GM20000 (cell line): ENCODE measurements at regions not wholly inside any gene's neighbourhood (a gene's known extent, or its start where the extent isn't known, plus 50 kb on each side); places are given as distances from the start of the nearest gene placed in this dataset.

Source experiments
- DNase-seq: peaks from one replicate; pipeline ENCODE4 v3.0.0; 2012; ENCODE audit warnings: low spot score
- TF ChIP-seq, protein P1 (sequence below): IDR thresholded peaks from 2 replicates; pipeline ENCODE4 v1.5.1; 2012; ENCODE audit warnings: mild to moderate bottlenecking, control low read depth; ENCODE audit errors: extremely low read depth, missing control alignments

GRCh38 chr10:6737758-6738111 is 157.7 kb upstream of the PRKCQ start:
- DNase-seq = no peak
- TF ChIP-seq, protein P1, sequence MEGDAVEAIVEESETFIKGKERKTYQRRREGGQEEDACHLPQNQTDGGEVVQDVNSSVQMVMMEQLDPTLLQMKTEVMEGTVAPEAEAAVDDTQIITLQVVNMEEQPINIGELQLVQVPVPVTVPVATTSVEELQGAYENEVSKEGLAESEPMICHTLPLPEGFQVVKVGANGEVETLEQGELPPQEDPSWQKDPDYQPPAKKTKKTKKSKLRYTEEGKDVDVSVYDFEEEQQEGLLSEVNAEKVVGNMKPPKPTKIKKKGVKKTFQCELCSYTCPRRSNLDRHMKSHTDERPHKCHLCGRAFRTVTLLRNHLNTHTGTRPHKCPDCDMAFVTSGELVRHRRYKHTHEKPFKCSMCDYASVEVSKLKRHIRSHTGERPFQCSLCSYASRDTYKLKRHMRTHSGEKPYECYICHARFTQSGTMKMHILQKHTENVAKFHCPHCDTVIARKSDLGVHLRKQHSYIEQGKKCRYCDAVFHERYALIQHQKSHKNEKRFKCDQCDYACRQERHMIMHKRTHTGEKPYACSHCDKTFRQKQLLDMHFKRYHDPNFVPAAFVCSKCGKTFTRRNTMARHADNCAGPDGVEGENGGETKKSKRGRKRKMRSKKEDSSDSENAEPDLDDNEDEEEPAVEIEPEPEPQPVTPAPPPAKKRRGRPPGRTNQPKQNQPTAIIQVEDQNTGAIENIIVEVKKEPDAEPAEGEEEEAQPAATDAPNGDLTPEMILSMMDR = no peak

- TF ChIP-seq, protein P1 = no peak
- DNase-seq = no peak
Measured at GRCh38 chr10:6737080-6737641, 157.1 kb upstream of the PRKCQ start.

DNA sequence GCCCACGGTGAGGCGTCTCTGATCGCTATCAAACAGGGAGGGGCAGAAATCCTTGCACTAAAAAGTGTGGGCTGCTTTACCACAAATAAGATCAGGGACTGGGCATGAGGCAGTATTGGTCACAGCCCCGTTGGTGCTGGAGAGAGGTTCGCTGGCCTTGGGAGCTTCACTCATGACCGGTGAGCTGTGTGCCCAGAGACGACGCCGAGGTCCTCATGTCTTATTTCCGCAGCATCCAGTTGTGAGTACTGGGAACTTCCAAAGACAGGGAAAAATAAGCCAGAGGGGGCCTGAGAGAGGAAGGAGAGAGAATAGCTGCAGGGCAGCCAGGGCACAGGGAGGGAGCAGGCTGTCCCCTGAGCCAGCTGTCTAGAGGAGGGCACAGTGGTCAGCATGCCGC is 154.2 kb upstream of the PRKCQ start:
- TF ChIP-seq, protein P1 = no peak
- DNase-seq = no peak

DNA sequence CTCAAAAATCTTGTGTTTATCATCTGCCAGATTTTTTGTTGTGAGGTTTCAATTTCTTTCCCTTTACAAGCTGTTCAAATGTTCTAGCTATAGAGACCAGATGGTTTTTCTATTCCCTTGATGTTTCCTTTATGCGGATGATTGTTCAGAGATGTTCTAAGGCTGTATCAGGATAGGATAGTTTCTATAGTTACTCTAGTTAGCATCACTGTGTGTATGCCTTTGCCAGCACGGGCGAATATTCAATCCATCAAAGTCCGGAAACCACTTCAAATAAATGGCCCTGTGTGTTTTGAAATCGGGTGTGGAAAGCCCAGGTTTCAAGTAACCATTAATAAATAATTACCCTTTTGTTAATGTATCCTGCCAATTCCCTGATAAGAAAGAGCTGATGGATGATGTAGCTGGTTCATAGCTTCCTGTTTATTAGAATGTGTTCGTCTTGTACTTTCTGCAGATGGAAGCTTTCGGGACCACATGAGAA is 149.8 kb upstream of the PRKCQ start:
- TF ChIP-seq, protein P1 = no peak

DNA sequence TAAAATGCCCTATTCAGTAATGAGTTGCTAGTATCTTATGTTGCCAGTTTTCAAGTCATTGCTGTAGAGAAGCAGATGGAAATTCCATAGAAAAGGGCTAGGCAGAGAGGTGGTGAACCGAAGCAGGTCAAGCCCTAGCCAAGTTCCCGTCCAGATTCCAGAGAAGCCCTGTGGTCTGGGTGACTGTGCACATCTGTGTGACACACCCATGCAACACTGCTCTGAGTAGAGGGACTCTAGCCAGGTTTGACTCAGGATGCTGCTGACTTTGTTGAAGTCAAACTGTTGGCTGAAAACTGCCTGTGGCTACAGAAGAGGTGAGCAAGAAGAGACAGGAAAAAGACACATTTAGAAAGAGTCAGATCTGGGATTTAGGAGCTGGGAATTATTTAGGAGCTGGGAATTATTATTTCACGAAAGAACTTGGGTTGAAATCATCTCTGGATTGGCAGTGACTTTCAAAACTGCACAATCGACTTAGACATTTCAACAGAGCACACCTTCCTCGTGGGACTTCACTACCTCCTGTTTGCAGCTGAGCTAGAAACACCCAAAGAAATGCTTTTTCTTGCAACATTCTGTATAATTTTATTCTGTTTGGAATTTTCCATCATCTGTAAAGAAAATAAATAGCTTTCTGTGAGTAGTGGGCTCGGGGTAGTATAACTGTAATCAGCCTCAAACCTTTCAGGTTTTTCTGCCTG is 149.1 kb upstream of the PRKCQ start:
- DNase-seq = no peak
- TF ChIP-seq, protein P1 = no peak

More for the DNA sequence above, 149.8 kb upstream of the PRKCQ start:
- DNase-seq = no peak

DNA sequence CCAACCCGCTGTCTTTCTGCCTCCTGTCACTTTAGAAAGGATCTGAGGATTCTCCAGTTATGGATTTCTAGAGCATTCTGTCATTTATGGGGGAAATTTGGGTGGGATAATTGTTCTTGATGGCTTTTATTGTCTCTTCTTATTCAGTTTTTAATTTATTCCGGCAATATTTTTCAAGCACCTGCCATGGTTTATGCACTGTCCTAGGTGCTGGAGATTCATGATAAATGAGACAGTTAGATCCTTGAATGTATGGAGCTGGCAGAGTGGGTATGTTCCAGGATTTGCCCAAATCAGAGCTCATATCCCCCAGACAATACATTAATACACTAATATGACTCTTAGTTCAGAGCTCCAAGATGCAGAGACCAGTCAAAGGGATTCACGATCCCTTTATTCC is 146.8 kb upstream of the PRKCQ start:
- DNase-seq = no peak
- TF ChIP-seq, protein P1 = no peak

DNA sequence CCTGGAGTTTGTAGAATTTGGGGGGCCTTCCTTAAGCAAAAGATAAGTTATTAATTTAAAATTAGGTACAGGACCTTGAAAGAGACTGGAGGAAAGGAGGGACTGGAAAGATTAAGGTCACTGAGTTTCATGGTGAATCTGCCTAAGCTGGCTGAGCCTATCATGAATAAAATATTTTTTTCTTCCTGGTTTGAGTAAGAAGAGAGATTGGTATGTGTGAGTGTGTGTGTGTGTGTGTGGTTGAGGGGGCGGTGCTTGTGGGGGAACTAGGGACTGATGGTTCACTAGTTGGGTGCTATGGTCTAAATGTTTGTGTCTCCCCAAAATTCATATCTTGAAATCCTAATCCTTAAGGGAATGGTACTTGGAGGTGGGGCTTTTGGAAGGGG is 142.5 kb upstream of the PRKCQ start:
- TF ChIP-seq, protein P1 = no peak
- DNase-seq = no peak
